Epidermal melanocyte (primary cell): ENCODE measurements at regions not wholly inside any gene's neighbourhood (a gene's known extent, or its start where the extent isn't known, plus 50 kb on each side); places are given as distances from the start of the nearest gene placed in this dataset.

Experiments used
- DNase-seq: peaks from one replicate; pipeline ENCODE4 v3.0.0; 2011; ENCODE audit warnings: low spot score; ENCODE audit not compliant: insufficient read length

- DNase-seq = no peak
Observed at GRCh38 chr2:82839036-82839435, 1620.0 kb downstream of the SUCLG1 start.

GRCh38 chr2:82837588-82838304 lies 1621.3 kb downstream of the SUCLG1 start:
- DNase-seq = peak; percentile 26

- no peak for DNase-seq
Observed at GRCh38 chr2:82834893-82835292, 1624.2 kb downstream of the SUCLG1 start.

GRCh38 chr2:82827426-82827825 lies 1631.7 kb downstream of the SUCLG1 start:
- DNase-seq = no peak

GRCh38 chr2:82826437-82826836 lies 1632.6 kb downstream of the SUCLG1 start:
- DNase-seq = no peak

GRCh38 chr2:82825410-82826090 lies 1633.5 kb downstream of the SUCLG1 start:
- DNase-seq = no peak

- no peak for DNase-seq
Observed at GRCh38 chr2:82823892-82824291, 1635.2 kb downstream of the SUCLG1 start.

GRCh38 chr2:82819951-82820350 lies 1639.1 kb downstream of the SUCLG1 start:
- no peak for DNase-seq

- DNase-seq = no peak
Observed at GRCh38 chr2:82814146-82814545, 1644.9 kb downstream of the SUCLG1 start.

- DNase-seq = no peak
Observed at GRCh38 chr2:82811946-82812345, 1647.1 kb downstream of the SUCLG1 start.

GRCh38 chr2:82803307-82803706 lies 1655.8 kb downstream of the SUCLG1 start:
- no peak for DNase-seq

GRCh38 chr2:82797469-82797868 lies 1661.6 kb downstream of the SUCLG1 start:
- DNase-seq = no peak

GRCh38 chr2:82796132-82796531 lies 1662.9 kb downstream of the SUCLG1 start:
- DNase-seq = no peak

- DNase-seq = no peak
Observed at GRCh38 chr2:82795446-82795845, 1663.6 kb downstream of the SUCLG1 start.

- DNase-seq = no peak
Observed at GRCh38 chr2:82793711-82794435, 1665.2 kb downstream of the SUCLG1 start.

GRCh38 chr2:82792316-82792715 lies 1666.8 kb downstream of the SUCLG1 start:
- DNase-seq = no peak

GRCh38 chr2:82790206-82791021 lies 1668.7 kb downstream of the SUCLG1 start:
- no peak for DNase-seq

- DNase-seq = no peak
Observed at GRCh38 chr2:82789851-82790205, 1669.3 kb downstream of the SUCLG1 start.

GRCh38 chr2:82781176-82781915 lies 1677.7 kb downstream of the SUCLG1 start:
- no peak for DNase-seq

GRCh38 chr2:82780050-82780449 lies 1679.0 kb downstream of the SUCLG1 start:
- DNase-seq = no peak

GRCh38 chr2:82752396-82752795 lies 1706.7 kb downstream of the SUCLG1 start:
- no peak for DNase-seq
